HepG2 (cell line): ENCODE measurements at regions not wholly inside any gene's neighbourhood (a gene's known extent, or its start where the extent isn't known, plus 50 kb on each side); places are given as distances from the start of the nearest gene placed in this dataset.

ENCODE experiments used
- NONO ChIP-seq, 2 experiments: fragments of 450-650 bp in 1 of 2; sonication (generic) in 1 of 2; formaldehyde crosslinking in 1 of 2; IDR thresholded peaks in 1 of 2; conservative IDR thresholded peaks in 1 of 2; 2 replicates each; pipeline versions ENCODE4 v1.6.1 to v1.8.0; 2017 to 2022; ENCODE audit warnings: mild to moderate bottlenecking in 1 of 2, missing genetic modification reagents in 1 of 2, moderate library complexity in 1 of 2
- ZFP1 ChIP-seq: IDR thresholded peaks from 2 replicates; pipeline ENCODE4 v1.6.1; 2016
- ZNF619 ChIP-seq: sonication (generic); formaldehyde crosslinking; IDR thresholded peaks from 2 replicates; pipeline ENCODE4 v1.4.0; 2020; ENCODE audit warnings: mild to moderate bottlenecking, missing genetic modification reagents
- ZNF670 ChIP-seq: sonication (generic); formaldehyde crosslinking; IDR thresholded peaks from 2 replicates; pipeline ENCODE4 v1.8.0; 2022; ENCODE audit warnings: mild to moderate bottlenecking, missing genetic modification reagents, borderline replicate concordance
- TF ChIP-seq, protein P1 (sequence below): sonication (generic); formaldehyde crosslinking; IDR thresholded peaks from 2 replicates; pipeline ENCODE4 v1.5.0; 2020; ENCODE audit warnings: mild to moderate bottlenecking, missing genetic modification reagents, moderate library complexity

DNA sequence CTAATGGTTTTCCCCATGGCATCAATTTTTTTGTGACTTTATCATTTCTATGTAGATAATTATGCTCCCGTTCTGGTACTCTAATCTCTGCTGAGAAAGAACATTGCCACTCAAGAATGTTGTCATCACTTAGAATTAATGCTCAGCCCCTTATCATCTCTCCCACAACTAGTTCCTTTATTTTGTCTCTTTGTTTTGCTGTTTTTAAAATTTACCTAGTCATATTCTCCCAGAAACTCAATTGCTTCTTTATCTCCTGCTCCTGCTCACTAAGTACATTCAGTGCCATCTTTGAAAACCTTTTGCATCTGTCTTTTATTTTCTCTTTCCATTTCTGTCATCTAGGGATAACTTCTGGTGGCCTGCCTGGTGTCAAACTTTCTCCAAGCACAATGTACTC lies 324.9 kb upstream of the MTPN start:
- no peak for TF ChIP-seq NONO (IDR thresholded peaks at IDR 0.05)
- TF ChIP-seq NONO (CRISPR knock-in tag; conservative IDR thresholded peaks at IDR 0.05): no peak
- TF ChIP-seq ZNF670 (CRISPR knock-in tag): no peak
- no peak for TF ChIP-seq ZNF619
- no peak for TF ChIP-seq ZFP1
- TF ChIP-seq, protein P1, sequence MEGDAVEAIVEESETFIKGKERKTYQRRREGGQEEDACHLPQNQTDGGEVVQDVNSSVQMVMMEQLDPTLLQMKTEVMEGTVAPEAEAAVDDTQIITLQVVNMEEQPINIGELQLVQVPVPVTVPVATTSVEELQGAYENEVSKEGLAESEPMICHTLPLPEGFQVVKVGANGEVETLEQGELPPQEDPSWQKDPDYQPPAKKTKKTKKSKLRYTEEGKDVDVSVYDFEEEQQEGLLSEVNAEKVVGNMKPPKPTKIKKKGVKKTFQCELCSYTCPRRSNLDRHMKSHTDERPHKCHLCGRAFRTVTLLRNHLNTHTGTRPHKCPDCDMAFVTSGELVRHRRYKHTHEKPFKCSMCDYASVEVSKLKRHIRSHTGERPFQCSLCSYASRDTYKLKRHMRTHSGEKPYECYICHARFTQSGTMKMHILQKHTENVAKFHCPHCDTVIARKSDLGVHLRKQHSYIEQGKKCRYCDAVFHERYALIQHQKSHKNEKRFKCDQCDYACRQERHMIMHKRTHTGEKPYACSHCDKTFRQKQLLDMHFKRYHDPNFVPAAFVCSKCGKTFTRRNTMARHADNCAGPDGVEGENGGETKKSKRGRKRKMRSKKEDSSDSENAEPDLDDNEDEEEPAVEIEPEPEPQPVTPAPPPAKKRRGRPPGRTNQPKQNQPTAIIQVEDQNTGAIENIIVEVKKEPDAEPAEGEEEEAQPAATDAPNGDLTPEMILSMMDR (CRISPR knock-in tag): no peak
